ENCODE measurements at regions not wholly inside any gene's neighbourhood (a gene's known extent, or its start where the extent isn't known, plus 50 kb on each side); places are given as distances from the start of the nearest gene placed in this dataset.

DNA sequence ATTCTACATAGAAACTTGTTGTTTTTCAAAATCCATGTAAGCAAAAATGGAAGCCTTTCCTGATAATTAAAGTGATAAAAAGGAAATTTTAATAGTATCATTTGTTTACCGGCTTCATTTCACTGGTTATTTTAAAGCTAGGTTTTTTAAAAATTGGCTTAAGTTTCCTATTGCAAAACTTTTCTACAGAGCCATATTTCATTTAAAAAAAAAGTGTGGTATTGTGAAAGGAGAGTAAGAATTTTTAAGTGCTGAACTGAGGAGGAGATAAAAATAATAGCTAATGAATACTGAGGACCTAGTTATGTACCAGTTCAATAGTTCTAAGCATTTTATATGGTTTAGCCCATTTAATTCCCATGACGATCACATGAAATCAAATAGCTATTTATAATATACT lies 172.2 kb upstream of the COL1A2 start:
- TF ChIP-seq, protein P1, sequence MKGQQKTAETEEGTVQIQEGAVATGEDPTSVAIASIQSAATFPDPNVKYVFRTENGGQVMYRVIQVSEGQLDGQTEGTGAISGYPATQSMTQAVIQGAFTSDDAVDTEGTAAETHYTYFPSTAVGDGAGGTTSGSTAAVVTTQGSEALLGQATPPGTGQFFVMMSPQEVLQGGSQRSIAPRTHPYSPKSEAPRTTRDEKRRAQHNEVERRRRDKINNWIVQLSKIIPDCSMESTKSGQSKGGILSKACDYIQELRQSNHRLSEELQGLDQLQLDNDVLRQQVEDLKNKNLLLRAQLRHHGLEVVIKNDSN (IDR thresholded peaks at IDR 0.05; ENCODE audit: borderline replicate concordance, low read depth): no peak
- TF ChIP-seq POLR2AphosphoS5 (IDR thresholded peaks at IDR 0.05; ENCODE audit: low read depth, low read length) (no peak), TAF1 (IDR thresholded peaks at IDR 0.05; ENCODE audit: borderline replicate concordance, low read depth, low read length) (no peak), SMC3 (IDR thresholded peaks at IDR 0.05; ENCODE audit: low read depth, low read length) (no peak), RAD21 (IDR thresholded peaks at IDR 0.05; ENCODE audit: low read length) (no peak), JUND (IDR thresholded peaks at IDR 0.05) (no peak; the same call in 1 of the 2 replicates), SIN3A (IDR thresholded peaks at IDR 0.05; ENCODE audit: borderline replicate concordance, low read depth, low read length) (no peak), GATA2 (CRISPR knock-in tag; IDR thresholded peaks at IDR 0.05) (no peak)
- TF ChIP-seq, protein P2, sequence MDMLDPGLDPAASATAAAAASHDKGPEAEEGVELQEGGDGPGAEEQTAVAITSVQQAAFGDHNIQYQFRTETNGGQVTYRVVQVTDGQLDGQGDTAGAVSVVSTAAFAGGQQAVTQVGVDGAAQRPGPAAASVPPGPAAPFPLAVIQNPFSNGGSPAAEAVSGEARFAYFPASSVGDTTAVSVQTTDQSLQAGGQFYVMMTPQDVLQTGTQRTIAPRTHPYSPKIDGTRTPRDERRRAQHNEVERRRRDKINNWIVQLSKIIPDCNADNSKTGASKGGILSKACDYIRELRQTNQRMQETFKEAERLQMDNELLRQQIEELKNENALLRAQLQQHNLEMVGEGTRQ (IDR thresholded peaks at IDR 0.05; ENCODE audit: borderline replicate concordance, low read depth, low read length): no peak
- TF ChIP-seq, protein P3, sequence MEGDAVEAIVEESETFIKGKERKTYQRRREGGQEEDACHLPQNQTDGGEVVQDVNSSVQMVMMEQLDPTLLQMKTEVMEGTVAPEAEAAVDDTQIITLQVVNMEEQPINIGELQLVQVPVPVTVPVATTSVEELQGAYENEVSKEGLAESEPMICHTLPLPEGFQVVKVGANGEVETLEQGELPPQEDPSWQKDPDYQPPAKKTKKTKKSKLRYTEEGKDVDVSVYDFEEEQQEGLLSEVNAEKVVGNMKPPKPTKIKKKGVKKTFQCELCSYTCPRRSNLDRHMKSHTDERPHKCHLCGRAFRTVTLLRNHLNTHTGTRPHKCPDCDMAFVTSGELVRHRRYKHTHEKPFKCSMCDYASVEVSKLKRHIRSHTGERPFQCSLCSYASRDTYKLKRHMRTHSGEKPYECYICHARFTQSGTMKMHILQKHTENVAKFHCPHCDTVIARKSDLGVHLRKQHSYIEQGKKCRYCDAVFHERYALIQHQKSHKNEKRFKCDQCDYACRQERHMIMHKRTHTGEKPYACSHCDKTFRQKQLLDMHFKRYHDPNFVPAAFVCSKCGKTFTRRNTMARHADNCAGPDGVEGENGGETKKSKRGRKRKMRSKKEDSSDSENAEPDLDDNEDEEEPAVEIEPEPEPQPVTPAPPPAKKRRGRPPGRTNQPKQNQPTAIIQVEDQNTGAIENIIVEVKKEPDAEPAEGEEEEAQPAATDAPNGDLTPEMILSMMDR (IDR thresholded peaks at IDR 0.05): no peak
- TF ChIP-seq, protein P4, sequence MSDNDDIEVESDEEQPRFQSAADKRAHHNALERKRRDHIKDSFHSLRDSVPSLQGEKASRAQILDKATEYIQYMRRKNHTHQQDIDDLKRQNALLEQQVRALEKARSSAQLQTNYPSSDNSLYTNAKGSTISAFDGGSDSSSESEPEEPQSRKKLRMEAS (IDR thresholded peaks at IDR 0.05; ENCODE audit: low read depth): no peak
- TF ChIP-seq, protein P5, sequence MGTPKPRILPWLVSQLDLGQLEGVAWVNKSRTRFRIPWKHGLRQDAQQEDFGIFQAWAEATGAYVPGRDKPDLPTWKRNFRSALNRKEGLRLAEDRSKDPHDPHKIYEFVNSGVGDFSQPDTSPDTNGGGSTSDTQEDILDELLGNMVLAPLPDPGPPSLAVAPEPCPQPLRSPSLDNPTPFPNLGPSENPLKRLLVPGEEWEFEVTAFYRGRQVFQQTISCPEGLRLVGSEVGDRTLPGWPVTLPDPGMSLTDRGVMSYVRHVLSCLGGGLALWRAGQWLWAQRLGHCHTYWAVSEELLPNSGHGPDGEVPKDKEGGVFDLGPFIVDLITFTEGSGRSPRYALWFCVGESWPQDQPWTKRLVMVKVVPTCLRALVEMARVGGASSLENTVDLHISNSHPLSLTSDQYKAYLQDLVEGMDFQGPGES (IDR thresholded peaks at IDR 0.05; ENCODE audit: low read depth, low read length): no peak

All from SK-N-SH (cell line).